NOMO-1 treated with dmso at 0.1 percent for 144 hours (cell line): ENCODE measurements at regions not wholly inside any gene's neighbourhood (a gene's known extent, or its start where the extent isn't known, plus 50 kb on each side); places are given as distances from the start of the nearest gene placed in this dataset.
"Not testable (repeated sequence)": the region's sequence is repeated elsewhere in the genome, so short reads cannot be mapped to it uniquely, and the experiment has no call there.

Experiments
- DNase-seq: peaks from one replicate; lab custom pipeline; 2025; ENCODE audit not compliant: unreplicated experiment; lab: John Stamatoyannopoulos, UW

DNA sequence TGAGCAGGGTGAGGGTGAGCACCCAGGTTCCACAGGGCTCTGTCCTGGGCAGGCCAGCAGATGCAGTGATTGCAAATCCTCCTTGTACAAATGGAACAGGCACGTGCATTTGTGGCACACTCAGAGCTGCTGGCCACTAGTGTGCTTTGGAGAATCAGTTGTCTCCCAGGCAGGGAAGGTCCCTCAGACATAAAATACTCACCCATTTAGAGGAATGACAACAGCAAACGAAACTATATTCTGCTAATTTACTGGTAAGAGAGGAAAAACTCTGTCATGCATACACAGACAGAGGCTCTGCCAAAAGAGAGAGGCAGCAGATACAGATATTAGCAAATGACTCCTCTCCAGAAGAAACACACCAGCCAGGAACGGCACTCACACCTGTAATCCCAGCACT, 116.5 kb upstream of the PLGLB2 start:
- not testable (repeated sequence) for DNase-seq

DNA sequence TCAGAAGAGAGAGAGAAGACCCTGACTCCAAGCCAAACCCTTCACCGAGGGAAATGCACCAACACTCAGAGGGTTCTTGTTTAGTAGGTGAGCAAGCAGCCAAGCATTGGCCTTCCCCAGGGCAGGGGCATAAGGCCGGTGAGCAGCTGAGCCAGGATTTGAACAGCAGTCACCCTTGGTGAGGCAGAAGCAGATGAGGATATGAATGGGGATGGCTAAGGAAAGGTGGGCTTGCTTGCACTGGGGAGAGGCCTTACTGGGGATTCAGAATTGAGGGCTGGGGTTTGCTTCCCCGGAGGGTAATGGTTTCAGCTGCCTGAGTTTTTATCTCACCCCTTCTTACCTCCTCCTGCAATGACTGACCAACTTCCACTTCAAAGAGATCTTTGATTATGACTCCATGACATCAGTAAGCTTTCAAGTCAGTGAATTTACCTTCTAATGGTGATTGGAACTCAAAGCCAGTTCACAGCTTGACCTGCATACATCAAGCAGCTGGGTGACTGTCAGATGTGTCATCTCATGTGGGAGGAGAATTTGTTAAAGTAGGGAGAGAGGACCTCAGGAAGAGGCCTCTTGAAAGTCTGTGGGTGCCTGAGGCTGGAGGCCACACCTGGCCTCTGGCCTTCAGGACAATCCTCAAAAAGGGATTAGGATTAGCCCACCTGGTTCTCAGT, 114.5 kb upstream of the PLGLB2 start:
- DNase-seq, result not testable (repeated sequence)

DNA sequence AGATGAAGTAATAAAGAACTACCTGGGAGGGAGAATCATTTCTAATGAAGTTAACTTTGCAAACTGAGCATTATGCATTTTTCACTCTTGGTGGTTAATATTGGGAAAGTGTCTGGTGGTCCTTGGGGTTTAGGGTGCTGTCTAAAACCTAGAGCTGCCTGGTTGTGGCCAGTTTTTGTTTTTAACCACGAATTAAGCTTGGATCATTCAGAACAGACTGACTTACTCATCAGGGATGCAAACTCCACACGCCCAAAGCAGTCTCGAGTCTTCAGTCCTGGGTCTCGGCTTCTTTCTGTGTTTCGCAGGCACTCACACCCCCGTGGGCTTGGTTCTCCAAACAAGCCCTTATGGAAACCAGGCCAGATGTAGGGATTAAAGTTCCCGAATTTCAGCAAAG, 113.8 kb upstream of the PLGLB2 start:
- not testable (repeated sequence) for DNase-seq

DNA sequence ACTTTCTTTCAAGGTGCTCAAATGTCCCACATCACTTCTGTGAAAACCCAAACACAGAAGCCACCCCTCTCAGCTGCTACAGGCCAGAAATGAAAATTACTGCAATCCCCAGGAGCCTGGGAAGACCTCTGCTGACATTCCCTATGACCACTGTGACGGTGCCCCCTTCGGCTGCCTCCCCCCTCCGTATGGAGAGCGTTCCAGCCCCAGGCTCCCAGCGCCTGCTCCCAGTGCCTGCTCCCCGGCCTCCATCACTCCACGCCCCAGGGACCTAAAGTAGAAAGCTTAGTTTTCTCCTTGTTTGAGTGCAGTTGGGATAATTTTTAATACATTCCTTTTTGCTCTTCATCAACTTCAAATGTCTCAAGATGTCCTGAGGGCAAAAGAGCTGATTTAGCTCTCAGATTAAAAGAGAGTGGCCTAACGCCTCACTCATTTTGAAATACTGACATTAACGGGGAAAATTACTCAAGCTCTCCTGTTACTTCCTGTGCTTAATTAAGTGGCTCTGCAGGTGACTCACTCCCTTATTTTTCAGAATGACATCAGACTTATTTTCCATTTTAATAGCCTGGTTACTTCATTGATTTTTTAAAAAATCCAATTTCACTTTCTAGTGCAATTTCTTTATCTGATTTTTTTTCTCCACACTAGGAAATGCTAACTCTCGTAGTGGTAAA, 112.8 kb upstream of the PLGLB2 start:
- DNase-seq, result not testable (repeated sequence)

DNA sequence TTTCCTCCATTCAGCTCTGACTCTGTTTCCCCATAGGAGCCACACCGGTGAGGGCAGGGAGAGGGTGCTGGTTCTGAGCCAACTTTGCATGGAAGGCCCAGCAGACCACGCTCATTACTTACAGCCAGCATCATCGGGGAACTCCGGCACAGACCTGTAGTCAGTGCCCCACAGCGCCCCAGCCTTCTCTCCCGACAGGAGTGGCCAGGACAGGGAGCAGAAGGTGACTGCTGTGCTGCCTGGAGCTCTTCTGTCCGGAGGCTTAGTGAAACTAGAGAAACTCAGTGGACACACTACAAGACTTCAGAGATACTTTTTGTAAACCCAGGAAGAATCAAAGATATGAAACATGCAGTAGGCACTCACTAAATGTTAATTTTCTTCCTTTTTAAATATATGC, 111.6 kb upstream of the PLGLB2 start:
- not testable (repeated sequence) for DNase-seq

DNA sequence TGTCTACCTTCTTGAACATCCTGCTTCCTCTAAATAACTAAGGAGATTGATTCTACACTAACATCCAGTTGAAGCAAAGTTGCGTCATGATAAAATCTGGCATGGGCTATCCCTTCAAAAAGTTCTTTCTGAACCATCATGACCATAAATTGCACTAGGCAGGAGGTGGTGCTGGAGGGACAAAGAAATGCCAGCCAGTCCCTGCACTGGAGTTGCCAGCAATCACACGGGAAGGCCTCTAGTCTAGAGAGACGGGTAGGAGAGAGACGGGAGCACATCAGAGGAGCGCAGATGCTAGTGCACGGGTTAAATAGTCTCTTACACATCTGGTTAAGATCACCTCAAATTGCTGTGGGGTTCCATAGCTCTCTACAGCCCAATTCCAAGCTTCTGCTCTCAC, 111.2 kb upstream of the PLGLB2 start:
- DNase-seq, result not testable (repeated sequence)

DNA sequence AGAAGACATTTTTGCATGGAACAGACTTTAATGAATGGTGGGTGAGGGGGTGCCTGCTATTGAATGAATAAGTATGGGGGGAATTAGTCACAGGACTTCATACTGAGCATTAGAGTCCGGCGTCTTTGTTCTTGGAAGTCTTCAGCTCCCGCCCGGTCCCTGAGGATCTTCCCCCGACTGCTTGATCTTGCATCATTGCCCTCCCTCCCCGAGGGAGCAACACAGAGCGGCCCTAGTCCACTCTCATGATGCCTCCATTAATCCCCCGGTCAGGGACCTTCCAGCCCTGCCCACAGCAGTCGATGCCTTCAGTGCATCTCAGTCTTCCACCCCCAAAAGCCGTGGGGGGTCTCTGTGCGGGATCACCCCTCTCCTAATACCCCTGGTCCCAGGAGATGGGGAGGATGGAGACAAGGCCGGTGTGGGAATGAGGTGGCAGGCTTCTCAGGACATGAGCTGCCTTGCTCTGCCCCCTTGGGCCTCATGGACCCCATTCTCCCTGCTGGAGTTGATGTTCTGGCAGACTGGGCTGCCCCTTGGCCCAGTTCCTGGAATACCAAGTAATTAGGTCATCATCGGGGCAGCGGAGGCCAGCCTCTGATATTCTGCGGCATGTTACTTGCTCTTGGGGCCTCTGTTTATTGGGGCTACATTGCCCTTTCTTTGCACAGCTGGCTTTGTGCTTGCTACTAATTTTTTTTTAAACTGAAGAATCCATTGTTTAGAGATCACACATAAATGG, 110.5 kb upstream of the PLGLB2 start:
- not testable (repeated sequence) for DNase-seq

DNA sequence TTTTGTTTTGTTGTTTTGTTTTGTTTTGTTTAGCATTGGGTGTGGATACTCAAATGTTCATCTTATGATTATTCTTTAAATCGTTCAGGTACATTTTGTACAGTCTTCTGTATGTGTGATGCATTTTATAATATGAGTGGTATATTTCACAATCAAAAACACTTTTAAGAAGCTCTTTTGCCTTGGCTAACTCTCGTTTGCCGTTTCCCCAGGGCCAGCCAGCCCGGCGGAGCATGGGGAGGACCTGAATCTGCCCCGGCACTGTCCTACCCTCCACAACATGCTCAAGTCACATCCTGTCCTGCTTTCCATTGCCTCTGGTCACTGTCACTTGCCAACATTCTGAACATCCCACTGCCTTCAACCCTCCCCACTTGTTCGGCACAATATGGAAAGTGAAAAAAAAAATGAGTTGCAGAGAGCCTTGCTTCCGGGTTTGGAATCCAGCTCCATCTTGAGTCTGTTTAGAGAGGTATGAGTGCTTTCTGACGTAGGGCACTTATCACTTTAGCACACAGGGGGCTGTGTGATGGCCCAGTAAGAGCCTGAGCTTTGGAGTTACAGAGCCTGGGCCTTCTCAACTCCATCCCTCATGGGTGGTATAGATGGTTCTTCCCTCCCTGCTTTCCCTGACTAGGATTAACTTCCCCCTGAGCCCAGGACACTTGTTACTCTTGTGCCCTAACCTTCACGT, 109.6 kb upstream of the PLGLB2 start:
- DNase-seq, result not testable (repeated sequence)

DNA sequence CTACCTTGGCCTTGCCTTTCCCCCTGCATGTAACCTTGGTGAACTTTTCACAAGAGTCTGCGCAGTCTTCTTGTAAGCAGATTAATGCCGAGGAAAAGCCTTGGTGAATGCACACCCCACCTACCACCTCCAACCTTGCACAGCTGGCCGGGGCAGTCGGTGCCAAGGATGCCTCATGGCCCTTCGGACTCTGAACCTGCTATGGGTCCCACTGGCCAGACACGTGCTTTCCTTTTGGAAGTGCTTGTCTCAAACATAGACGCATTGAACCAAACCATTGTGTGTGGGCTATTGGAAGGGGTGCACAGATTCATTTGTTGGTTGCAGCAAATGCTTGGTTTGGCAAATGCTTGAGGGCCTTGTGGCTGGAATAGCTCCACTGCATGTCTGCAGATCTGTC, 109.0 kb upstream of the PLGLB2 start:
- not testable (repeated sequence) for DNase-seq

DNA sequence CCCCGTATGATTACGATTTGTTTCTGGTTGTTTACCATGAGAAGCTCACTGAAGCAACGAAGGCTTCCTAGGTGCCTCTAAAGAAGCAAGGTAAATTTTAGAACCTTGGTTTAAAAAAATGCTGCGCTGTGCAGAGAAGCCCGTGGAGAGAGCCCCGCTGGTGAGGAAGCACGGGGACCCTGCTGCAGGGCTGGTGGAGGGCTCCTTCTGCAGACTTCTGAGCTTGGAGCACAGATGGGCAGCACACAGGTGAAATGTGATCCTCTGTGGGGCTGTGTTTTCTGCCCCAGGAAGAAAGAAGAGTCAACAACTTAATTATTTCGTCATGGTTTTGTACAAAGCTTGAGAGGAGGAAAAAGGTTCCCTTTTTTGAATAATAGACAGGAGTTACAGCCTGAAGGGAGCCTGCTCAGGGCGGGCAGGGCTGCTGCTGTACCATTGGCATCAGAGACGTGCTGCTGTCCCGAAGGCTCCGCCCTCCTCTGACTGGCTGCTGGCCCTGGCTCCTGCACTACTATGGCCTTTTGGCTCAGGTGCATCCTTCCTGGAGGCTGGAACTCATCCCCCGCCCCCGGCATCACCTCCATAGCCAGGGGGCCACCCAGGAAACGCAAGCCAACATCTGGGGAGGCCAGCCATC, 108.0 kb upstream of the PLGLB2 start:
- not testable (repeated sequence) for DNase-seq

DNA sequence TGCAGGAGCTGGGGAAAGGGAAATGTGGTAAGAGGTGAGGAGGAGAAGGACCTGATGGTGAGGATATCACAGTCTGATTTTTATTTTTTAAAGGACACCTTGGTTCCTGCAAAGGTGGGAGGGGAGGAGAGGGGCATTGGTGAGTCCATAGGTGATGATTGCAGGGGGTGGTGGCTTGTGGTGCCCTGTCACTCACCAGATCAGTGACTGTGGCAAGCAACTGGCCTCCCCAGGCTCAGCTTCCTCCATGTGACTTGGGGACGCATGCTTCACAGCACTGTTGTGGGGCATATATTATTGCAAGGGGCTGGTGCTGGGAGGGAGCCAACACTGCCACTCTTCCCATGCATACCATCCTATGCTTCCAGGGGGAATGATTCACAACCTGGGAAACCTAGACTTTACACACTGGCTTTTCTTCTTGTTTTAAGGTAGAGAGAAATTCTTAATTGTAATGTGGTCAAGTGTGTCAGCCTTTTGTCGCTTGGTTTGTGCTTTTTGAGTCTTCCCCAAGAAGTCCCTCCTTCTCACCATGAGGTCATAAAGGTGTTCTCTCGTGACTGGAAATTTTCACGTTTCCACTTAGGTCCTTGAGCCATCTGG, 106.8 kb upstream of the PLGLB2 start:
- not testable (repeated sequence) for DNase-seq

DNA sequence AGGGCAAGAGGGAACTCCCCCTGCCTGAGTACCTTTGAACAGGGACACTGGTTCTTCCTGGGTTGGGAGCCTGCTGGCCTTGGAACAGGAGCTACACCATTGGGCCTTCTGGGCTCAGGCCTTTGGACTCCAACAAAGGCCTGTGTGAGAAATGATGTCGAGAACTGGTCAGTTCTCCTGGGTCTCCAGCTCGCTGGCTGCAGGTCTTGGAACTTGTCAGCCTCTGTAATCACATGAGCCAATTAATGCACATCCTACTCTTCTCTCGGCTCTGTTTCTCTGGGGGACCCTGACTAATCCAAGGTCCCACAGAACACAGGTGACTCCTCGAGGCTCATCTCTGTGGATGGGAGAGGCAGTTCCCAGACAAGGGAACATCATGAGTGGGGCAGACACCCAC, 104.7 kb upstream of the PLGLB2 start:
- DNase-seq, result not testable (repeated sequence)

DNA sequence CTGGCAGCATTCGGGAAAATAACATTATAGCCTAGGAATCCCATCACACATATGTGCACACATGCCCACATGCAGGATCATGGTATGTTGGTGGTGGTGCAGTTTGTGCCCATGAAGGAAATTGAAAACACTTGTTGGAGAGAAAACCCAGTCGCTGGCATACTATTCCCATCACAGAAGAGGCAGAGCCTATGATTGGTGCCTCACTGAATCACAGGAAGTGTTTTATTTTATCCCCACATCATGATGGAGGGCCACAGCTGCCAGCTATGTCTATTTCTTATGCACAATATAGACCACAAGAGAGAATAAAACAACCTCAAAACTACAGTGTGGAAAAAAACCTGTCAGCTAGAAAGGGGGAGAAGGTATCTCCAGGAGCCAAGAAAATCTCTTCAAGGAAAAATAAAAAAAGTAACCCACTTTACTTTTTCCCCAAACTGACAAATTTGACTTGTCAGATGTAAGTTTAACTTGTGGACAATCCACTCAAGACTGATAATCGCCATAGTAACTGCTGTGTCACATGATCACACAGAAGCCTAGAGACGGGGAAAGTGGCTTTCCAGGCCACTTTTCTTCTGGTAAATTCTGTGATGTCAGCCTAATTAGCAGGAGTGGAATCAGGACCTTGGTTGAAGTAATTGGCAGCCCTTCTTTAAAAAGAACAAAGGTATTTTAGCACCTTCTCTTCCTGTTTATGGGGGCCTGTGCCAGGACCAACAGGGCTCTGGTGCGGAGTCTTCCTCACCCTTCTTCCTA, 100.0 kb upstream of the PLGLB2 start:
- DNase-seq, result not testable (repeated sequence)

DNA sequence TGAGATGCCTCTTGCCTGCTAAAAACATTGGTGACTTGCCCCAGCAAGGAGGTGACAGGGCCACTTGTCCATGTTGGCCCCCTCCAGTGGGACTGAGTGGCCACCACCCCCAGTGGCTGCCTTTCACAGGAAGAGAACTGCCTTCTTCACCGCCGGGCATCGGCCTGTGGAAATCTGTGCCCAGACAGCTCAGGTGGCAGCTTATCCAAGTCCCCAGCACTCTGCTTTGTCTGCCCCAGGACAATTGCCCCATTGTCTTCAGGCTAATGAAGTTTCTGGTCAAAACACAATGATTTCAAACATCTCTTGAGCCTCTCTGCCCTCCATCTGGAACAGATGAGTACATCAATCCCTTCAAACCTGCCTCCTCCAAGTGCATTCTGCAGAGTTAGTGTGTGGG, 99.1 kb upstream of the PLGLB2 start:
- not testable (repeated sequence) for DNase-seq

DNA sequence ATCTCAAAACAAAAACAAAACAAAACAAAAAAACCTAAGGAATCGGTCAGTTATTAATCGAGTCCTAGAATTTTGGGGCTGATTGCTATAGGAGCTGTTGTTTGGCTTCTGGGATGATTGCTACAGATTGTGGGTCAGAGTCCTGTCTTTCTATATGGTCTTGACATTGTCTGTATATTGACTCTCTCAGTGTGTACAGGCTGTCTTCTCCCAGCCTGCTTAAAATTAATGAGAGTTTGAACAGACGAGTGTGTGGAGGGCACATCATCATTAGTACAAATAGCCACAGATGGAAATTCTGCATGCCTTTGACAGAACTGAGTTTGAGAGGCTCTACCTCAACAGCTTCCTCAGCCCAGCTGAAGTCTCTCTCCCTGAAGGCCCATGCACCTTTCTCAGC, 98.0 kb upstream of the PLGLB2 start:
- not testable (repeated sequence) for DNase-seq

DNA sequence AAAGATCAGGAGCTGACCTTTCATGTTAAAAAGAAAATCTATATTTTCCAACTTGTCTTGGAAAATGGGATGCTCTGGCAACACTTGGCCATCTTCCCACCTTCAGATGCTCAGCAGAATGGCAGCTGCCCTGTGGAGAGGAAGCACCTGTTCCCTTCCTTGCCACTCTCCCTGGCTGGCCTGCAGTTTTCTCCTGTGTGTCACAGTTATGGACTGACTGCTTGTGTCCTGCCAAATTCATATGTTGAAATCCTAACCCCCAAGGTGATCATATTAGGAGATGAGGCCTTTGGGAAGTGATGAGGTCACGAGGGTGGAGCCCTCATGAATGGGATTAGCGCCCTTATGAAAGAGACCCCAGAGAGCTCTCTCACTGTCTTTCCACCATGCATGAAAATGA, 97.0 kb upstream of the PLGLB2 start:
- DNase-seq, result not testable (repeated sequence)

DNA sequence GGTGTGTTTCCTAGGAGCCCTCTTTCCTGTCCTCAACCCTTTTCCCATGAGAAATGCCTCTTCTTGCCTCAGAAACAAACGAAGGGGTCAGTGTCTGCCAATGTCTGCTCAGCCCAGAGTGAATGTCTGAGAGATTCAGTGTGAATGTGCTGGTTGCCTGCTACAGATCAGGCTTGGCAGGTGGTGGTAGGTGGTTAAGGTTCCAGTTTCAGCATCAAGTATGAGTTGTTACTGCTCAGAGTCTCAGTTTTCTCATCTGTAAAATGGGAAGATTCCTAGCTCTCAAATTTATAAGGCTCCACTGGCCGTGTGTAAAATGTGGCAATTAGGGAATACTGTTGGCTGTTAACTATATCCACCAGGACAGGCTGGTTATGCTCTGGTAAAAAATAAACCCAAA, 96.3 kb upstream of the PLGLB2 start:
- not testable (repeated sequence) for DNase-seq

DNA sequence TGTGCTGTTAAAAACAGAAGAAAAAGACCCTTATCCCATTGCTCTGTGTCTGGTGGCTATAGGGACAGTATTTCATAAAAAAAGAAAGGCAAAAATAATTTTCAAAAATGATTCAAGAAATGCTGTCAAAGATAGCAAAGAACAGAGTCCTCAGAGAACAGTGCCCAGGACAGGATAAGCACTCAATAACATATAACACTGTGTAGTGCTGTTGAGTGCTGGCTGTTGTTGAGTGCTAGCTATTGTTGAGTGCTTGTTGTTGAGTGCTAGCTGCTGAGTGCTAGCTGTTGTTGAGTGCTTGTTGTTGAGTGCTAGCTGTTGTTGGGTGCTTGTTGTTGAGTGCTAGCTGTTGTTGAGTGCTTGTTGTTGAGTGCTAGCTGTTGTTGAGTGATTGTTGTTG, 94.5 kb upstream of the PLGLB2 start:
- DNase-seq, result not testable (repeated sequence)

DNA sequence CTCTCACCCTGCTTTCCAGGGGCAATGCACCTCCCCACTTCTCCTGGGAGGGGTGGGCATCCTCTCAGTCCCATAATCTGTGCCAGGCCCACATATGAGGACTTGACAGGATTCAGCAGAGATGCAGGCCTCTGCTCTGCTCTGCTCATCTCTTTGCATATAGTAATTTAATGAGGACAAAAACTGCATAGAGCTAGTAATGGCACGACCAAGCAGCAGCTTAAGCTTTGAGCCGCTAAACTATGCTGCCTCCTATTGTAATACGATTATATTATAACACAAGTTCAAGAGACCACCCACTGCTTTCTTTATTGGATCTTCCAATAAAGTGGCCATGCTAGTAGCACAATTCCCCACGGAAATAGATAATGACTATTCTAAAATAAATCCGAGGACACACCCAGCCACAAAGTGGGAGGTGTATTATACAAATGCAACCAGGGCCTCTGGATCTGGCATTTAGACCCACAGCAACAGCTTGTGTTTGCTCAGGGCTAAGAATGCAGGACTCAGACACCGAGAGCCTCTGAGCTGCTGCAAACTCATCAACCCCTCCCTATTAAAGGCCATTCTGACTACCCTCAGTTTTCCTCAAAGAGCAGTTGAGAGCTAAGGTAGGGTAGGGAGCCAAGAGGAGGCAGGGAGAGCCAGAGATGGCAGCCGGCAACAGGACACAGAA, 93.6 kb upstream of the PLGLB2 start:
- DNase-seq, result not testable (repeated sequence)
